GM23338 (cell line): ENCODE measurements at regions not wholly inside any gene's neighbourhood (a gene's known extent, or its start where the extent isn't known, plus 50 kb on each side); places are given as distances from the start of the nearest gene placed in this dataset.

ENCODE experiments used
- ATAC-seq: fragments of 200-7000 bp; cut with Tn5 transposase; 3 replicates; pipeline ENCODE4 v1.9.1; 2020
- DNase-seq: peaks from one replicate; pipeline ENCODE4 v3.0.0-alpha.2; 2015; ENCODE audit warnings: low spot score
- H2AFZ ChIP-seq: fragments of 200-600 bp; sonication (generic); 2 replicates; pipeline ENCODE4 v1.8.0; 2016; ENCODE audit warnings: antibody characterized with exemption, mild to moderate bottlenecking, moderate library complexity
- H3F3A ChIP-seq: fragments of 200-600 bp; sonication (generic); replicated peaks from 2 replicates; pipeline ENCODE4 v1.8.0; 2017; ENCODE audit warnings: antibody characterized with exemption, mixed run types, low read depth
- H3K27ac ChIP-seq: fragments of 200-600 bp; sonication (generic); 2 replicates; pipeline ENCODE4 v1.6.1; 2016; ENCODE audit warnings: low read depth
- H3K27me3 ChIP-seq: fragments of 200-600 bp; sonication (generic); 2 replicates; pipeline ENCODE4 v1.8.0; 2016; ENCODE audit warnings: mild to moderate bottlenecking, mixed run types, moderate library complexity; ENCODE audit not compliant: insufficient read depth
- H3K36me3 ChIP-seq: fragments of 200-600 bp; sonication (generic); 2 replicates; pipeline ENCODE4 v1.8.0; 2016; ENCODE audit warnings: mild to moderate bottlenecking; ENCODE audit not compliant: insufficient read depth
- H3K4me1 ChIP-seq: fragments of 200-600 bp; sonication (generic); 2 replicates; pipeline ENCODE4 v1.8.0; 2016; ENCODE audit warnings: mild to moderate bottlenecking, moderate library complexity; ENCODE audit not compliant: insufficient read depth
- H3K4me2 ChIP-seq: fragments of 200-600 bp; sonication (generic); 2 replicates; pipeline ENCODE4 v1.7.1; 2017; ENCODE audit warnings: mixed run types
- H3K4me3 ChIP-seq: fragments of 200-600 bp; sonication (generic); 2 replicates; pipeline ENCODE4 v1.6.1; 2016; ENCODE audit warnings: mixed run types
- H3K79me2 ChIP-seq: fragments of 200-600 bp; sonication (generic); replicated peaks from 2 replicates; pipeline ENCODE4 v1.8.0; 2017; ENCODE audit warnings: mild to moderate bottlenecking; ENCODE audit not compliant: insufficient read depth
- H3K9me2 ChIP-seq: fragments of 200-600 bp; sonication (generic); 2 replicates; pipeline ENCODE4 v1.8.0; 2017; ENCODE audit not compliant: insufficient read depth
- H4K20me1 ChIP-seq: fragments of 200-600 bp; sonication (generic); replicated peaks from 2 replicates; pipeline ENCODE4 v1.8.0; 2017; ENCODE audit warnings: mild to moderate bottlenecking; ENCODE audit not compliant: insufficient read depth
- H3K27ac Mint-ChIP-seq: 2 replicates; pipeline ENCODE4 v1.8.0; 2020; ENCODE audit warnings: inconsistent platforms, mild to moderate bottlenecking, moderate library complexity, mixed read lengths
- H3K27me3 Mint-ChIP-seq: 3 replicates; pipeline ENCODE4 v1.8.0; 2022; ENCODE audit warnings: low read depth, mild to moderate bottlenecking, moderate library complexity, mixed read lengths, inconsistent platforms; ENCODE audit not compliant: insufficient read depth, poor library complexity
- H3K36me3 Mint-ChIP-seq: 3 replicates; pipeline ENCODE4 v1.8.0; 2021; ENCODE audit warnings: low read depth, mild to moderate bottlenecking, inconsistent platforms, moderate library complexity, mixed read lengths
- H3K4me1 Mint-ChIP-seq: 3 replicates; pipeline ENCODE4 v1.8.0; 2020; ENCODE audit warnings: mild to moderate bottlenecking, inconsistent platforms, mixed read lengths
- H3K4me3 Mint-ChIP-seq: 3 replicates; pipeline ENCODE4 v1.8.0; 2021; ENCODE audit warnings: moderate library complexity, mild to moderate bottlenecking, inconsistent platforms, mixed read lengths
- H3K9me3 Mint-ChIP-seq: 3 replicates; pipeline ENCODE4 v1.8.0; 2020; ENCODE audit warnings: moderate library complexity, mild to moderate bottlenecking, inconsistent platforms, mixed read lengths
- CREB1 ChIP-seq: fragments of 250-450 bp; sonication (Bioruptor Pico); IDR thresholded peaks from 2 replicates; pipeline ENCODE4 v1.5.0; 2020; ENCODE audit warnings: low read depth, mild to moderate bottlenecking, moderate library complexity
- CTCF ChIP-seq, 2 experiments: fragments of 200-600 bp in 1 of 2; sonication (generic) in 1 of 2; conservative IDR thresholded peaks; 2 replicates each; pipeline versions ENCODE4 v1.5.1 to v1.6.1; 2016 to 2017; ENCODE audit warnings: antibody characterized with exemption in 2 of 2, low read depth in 2 of 2, mild to moderate bottlenecking in 2 of 2, moderate library complexity in 1 of 2
- EZH2 ChIP-seq: fragments of 200-600 bp; sonication (generic); IDR thresholded peaks from one replicate; pipeline ENCODE4 v1.8.0; 2017; ENCODE audit warnings: antibody characterized with exemption, mild to moderate bottlenecking, low read depth; ENCODE audit not compliant: unreplicated experiment
- EZH2phosphoT487 ChIP-seq: fragments of 200-600 bp; sonication (generic); IDR thresholded peaks from one replicate; pipeline ENCODE4 v1.8.1; 2018; ENCODE audit warnings: antibody characterized with exemption; ENCODE audit not compliant: unreplicated experiment
- JUNB ChIP-seq: IDR thresholded peaks from one replicate; pipeline ENCODE4 v1.6.1; 2016; ENCODE audit warnings: antibody characterized with exemption; ENCODE audit not compliant: unreplicated experiment
- POLR2AphosphoS5 ChIP-seq: IDR thresholded peaks from 2 replicates; pipeline ENCODE4 v1.6.1; 2016; ENCODE audit warnings: antibody characterized with exemption, low read depth
- STAT1 ChIP-seq: IDR thresholded peaks from one replicate; pipeline ENCODE4 v1.6.1; 2016; ENCODE audit warnings: antibody characterized with exemption; ENCODE audit not compliant: unreplicated experiment
- ZNF114 ChIP-seq: fragments of 250-450 bp; sonication (Bioruptor Pico); IDR thresholded peaks from 2 replicates; pipeline ENCODE4 v1.5.0; 2020; ENCODE audit warnings: mild to moderate bottlenecking, moderate library complexity
- ZNF331 ChIP-seq: fragments of 250-450 bp; sonication (Bioruptor Pico); IDR thresholded peaks from 2 replicates; pipeline ENCODE4 v1.5.0; 2020; ENCODE audit warnings: low read depth, mild to moderate bottlenecking, moderate library complexity
- ZNF462 ChIP-seq: fragments of 250-450 bp; sonication (Bioruptor Pico); IDR thresholded peaks from 2 replicates; pipeline ENCODE4 v1.5.0; 2020; ENCODE audit warnings: mild to moderate bottlenecking, moderate library complexity
- TF ChIP-seq, protein P1 (sequence below): IDR thresholded peaks from 2 replicates; pipeline ENCODE4 v1.6.1; 2016; ENCODE audit warnings: antibody characterized with exemption

- H3K4me3 ChIP-seq: no peak overlapping the region
- H4K20me1 ChIP-seq: no peaks in the 10 kb centered on the region
- H3F3A ChIP-seq: no peaks in the 10 kb centered on the region
- peaks cover 7% of the 10 kb centered on the region; the same call in 1 of the 3 replicates for H3K36me3 Mint-ChIP-seq
- H3K27ac ChIP-seq: no peak overlapping the region
- H3K79me2 ChIP-seq: no peaks in the 10 kb centered on the region
- ATAC-seq: no peak
- H3K4me1 Mint-ChIP-seq: peaks cover 16% of the 10 kb centered on the region
- no peaks in the 10 kb centered on the region for H3K27me3 ChIP-seq
- no peak for DNase-seq
- no peak overlapping the region for H3K27ac Mint-ChIP-seq
- H3K9me2 ChIP-seq: no peaks in the 10 kb centered on the region
- no peak overlapping the region for H3K4me2 ChIP-seq
- no peak overlapping the region for H3K4me3 Mint-ChIP-seq
- TF ChIP-seq EZH2: no peak
- no peaks in the 10 kb centered on the region for H3K4me1 ChIP-seq
- H3K27me3 Mint-ChIP-seq: peaks cover 1% of the 10 kb centered on the region
- peaks cover 5% of the 10 kb centered on the region; the same call in 2 of the 3 replicates for H3K9me3 Mint-ChIP-seq
- no peaks in the 10 kb centered on the region for H3K36me3 ChIP-seq
- 0 out of 2 replicates have a peak overlapping the region, but pooled peaks have one; percentile 2 for H2AFZ ChIP-seq
Observed at GRCh38 chr5:15133456-15133965, 261.9 kb upstream of the ANKH start.

- no peaks in the 10 kb centered on the region for H3K27me3 ChIP-seq
- peaks cover 7% of the 10 kb centered on the region; the same call in 1 of the 3 replicates for H3K36me3 Mint-ChIP-seq
- no peak for TF ChIP-seq JUNB
- TF ChIP-seq CTCF (conservative IDR thresholded peaks at IDR 0.05; ENCODE audit: low read depth in 2 of 2): no peak
- no peak for TF ChIP-seq ZNF331 (CRISPR knock-in tag)
- no peak for TF ChIP-seq POLR2AphosphoS5
- no peak for TF ChIP-seq CREB1 (CRISPR knock-in tag)
- no peak for TF ChIP-seq EZH2
- TF ChIP-seq ZNF462: no peak
- no peak for TF ChIP-seq EZH2phosphoT487
- TF ChIP-seq, protein P1, sequence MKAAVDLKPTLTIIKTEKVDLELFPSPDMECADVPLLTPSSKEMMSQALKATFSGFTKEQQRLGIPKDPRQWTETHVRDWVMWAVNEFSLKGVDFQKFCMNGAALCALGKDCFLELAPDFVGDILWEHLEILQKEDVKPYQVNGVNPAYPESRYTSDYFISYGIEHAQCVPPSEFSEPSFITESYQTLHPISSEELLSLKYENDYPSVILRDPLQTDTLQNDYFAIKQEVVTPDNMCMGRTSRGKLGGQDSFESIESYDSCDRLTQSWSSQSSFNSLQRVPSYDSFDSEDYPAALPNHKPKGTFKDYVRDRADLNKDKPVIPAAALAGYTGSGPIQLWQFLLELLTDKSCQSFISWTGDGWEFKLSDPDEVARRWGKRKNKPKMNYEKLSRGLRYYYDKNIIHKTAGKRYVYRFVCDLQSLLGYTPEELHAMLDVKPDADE: no peak
- TF ChIP-seq ZNF114: no peak
- TF ChIP-seq STAT1: no peak
Observed at GRCh38 chr5:15132816-15133405, 261.3 kb upstream of the ANKH start.

More at GRCh38 chr5:15132816-15133405, 261.3 kb upstream of the ANKH start:
- peaks cover 1% of the 10 kb centered on the region for H3K27me3 Mint-ChIP-seq
- no peak overlapping the region for H3K27ac Mint-ChIP-seq
- Histone ChIP-seq H3K36me3 (no peaks in the 10 kb centered on the region), H3K4me3 (no peak overlapping the region), H4K20me1 (no peaks in the 10 kb centered on the region), H3K27ac (no peak overlapping the region), H3K4me2 (no peak overlapping the region), H3K79me2 (no peaks in the 10 kb centered on the region), H3F3A (no peaks in the 10 kb centered on the region), H2AFZ (0 out of 2 replicates have a peak overlapping the region, but pooled peaks have one; percentile 2), H3K9me2 (no peaks in the 10 kb centered on the region), H3K4me1 (no peaks in the 10 kb centered on the region)
- ATAC-seq (no peak), DNase-seq (no peak)
- H3K9me3 Mint-ChIP-seq: peaks cover 5% of the 10 kb centered on the region; the same call in 2 of the 3 replicates
- no peak overlapping the region for H3K4me3 Mint-ChIP-seq
- peaks cover 14% of the 10 kb centered on the region for H3K4me1 Mint-ChIP-seq
